ENCODE measurements at regions not wholly inside any gene's neighbourhood (a gene's known extent, or its start where the extent isn't known, plus 50 kb on each side); places are given as distances from the start of the nearest gene placed in this dataset.

- ChIA-PET RAD21 (ENCODE audit: unreplicated experiment) (no interaction called here), CTCF (no interaction called here), SMC1A (ENCODE audit: uncharacterized antibody, unreplicated experiment) (no interaction called here), POLR2A (no interaction called here)
- H3K36me3 ChIP-seq (ENCODE audit: control insufficient read depth in 2 of 2, insufficient read depth in 2 of 2, low read length in 1 of 2): no peaks in the 10 kb centered on the region
- H3K4me3 ChIP-seq: no peak overlapping the region
- no peaks in the 10 kb centered on the region; the same call in 2 of the 3 replicates for H3K9me3 ChIP-seq (replicated peaks; ENCODE audit: control insufficient read depth, insufficient read depth, low read length)
- FAIRE-seq (no peak), ATAC-seq (no peak), DNase-seq (ENCODE audit: low read depth, low spot score) (no peak)
- no TSS peak for BruUV-seq (replicated peaks)
- no peak overlapping the region for H2AFZ ChIP-seq (ENCODE audit: control insufficient read depth, low read depth, low read length)
- H3K4me2 ChIP-seq (ENCODE audit: control insufficient read depth, insufficient read depth): no peak overlapping the region
- intact Hi-C loops (cut with micrococcal nuclease; ENCODE audit: unreplicated experiment): no loop called here
- no peaks in the 10 kb centered on the region for H3K4me1 ChIP-seq (ENCODE audit: control insufficient read depth, insufficient read depth, low read length)
- no peaks in the 10 kb centered on the region for H4K20me1 ChIP-seq (ENCODE audit: control insufficient read depth, insufficient read depth)
- no peak overlapping the region for H3K9ac ChIP-seq (ENCODE audit: control insufficient read depth, insufficient read depth, low read length)
- H3K27ac ChIP-seq (ENCODE audit: control insufficient read depth, insufficient read depth): no peak overlapping the region
- no peaks in the 10 kb centered on the region for H3K27me3 ChIP-seq (replicated peaks in 1 of 2; ENCODE audit: control insufficient read depth in 2 of 2, insufficient read depth in 2 of 2, low read length in 1 of 2)
- H3K79me2 ChIP-seq (ENCODE audit: control insufficient read depth, insufficient read depth, low read length): no peaks in the 10 kb centered on the region
- TF ChIP-seq POLR2AphosphoS5 (IDR thresholded peaks at IDR 0.05; ENCODE audit: low read length): no peak
- TF ChIP-seq ZNF274 (IDR thresholded peaks at IDR 0.05; ENCODE audit: insufficient read depth, insufficient read length): no peak
- no peak for TF ChIP-seq E4F1 (IDR thresholded peaks at IDR 0.05; ENCODE audit: borderline replicate concordance, partially characterized antibody)
- TF ChIP-seq STAT3 (IDR thresholded peaks at IDR 0.05; ENCODE audit: low read depth, low read length): no peak
- TF ChIP-seq ZNF622 (IDR thresholded peaks at IDR 0.05): no peak
- TF ChIP-seq IKZF1 (conservative IDR thresholded peaks at IDR 0.05): no peak
- TF ChIP-seq GATAD2B (conservative IDR thresholded peaks at IDR 0.05; ENCODE audit: low read depth): no peak
- in situ Hi-C loops (cut with MboI): no loop called here
Observed at GRCh38 chr21:22154579-22155274, 1156.5 kb downstream of the NCAM2 start.
